ENCODE measurements at regions not wholly inside any gene's neighbourhood (a gene's known extent, or its start where the extent isn't known, plus 50 kb on each side); places are given as distances from the start of the nearest gene placed in this dataset.

- no peaks in the 10 kb centered on the region for H3K9me3 ChIP-seq (replicated peaks; ENCODE audit: control insufficient read depth, insufficient read depth, low read depth, low read length)
- POLR2A ChIA-PET, result no interaction called here
- FAIRE-seq (no peak), DNase-seq (ENCODE audit: extremely low read depth in 1 of 4, low spot score in 3 of 4) (no peak), ATAC-seq (no peak)
- H4K20me1 ChIP-seq (replicated peaks; ENCODE audit: control insufficient read depth, insufficient read depth, low read length), result no peaks in the 10 kb centered on the region
- H3K9ac ChIP-seq (ENCODE audit: insufficient read depth in 1 of 2, low read depth in 2 of 2, low read length in 2 of 2), result no peak overlapping the region
- WGBS (ENCODE audit: insufficient coverage, low coverage, missing lambda C conversion rate), result 10% methylated on average over 5 of the region's 8 CpGs
- no peaks in the 10 kb centered on the region for H3K4me1 ChIP-seq (replicated peaks in 1 of 2; ENCODE audit: control insufficient read depth in 2 of 2, insufficient read depth in 2 of 2, low read length in 2 of 2)
- no peaks in the 10 kb centered on the region for H3K79me2 ChIP-seq (ENCODE audit: control insufficient read depth, insufficient read depth, low read length)
- BruUV-seq (replicated peaks), result no TSS peak
- H3K27me3 ChIP-seq (ENCODE audit: control insufficient read depth in 2 of 2, insufficient read depth in 2 of 2, low read length in 2 of 2), result no peaks in the 10 kb centered on the region
- no peak overlapping the region for H3K4me3 ChIP-seq
- in situ Hi-C loops (cut with MboI), result loop anchor here (25.0 kb wide), 1 partner anchor 624 kb away; no protein-coding TSS in a partner anchor
- intact Hi-C loops (cut with micrococcal nuclease), result no loop called here
- no peak overlapping the region for H3K27ac ChIP-seq (ENCODE audit: extremely low read depth, low read depth, low read length)
- no peaks in the 10 kb centered on the region for H3K36me3 ChIP-seq (ENCODE audit: control insufficient read depth, insufficient read depth, low read length)
- TF ChIP-seq CEBPZ (IDR thresholded peaks at IDR 0.05; ENCODE audit: borderline replicate concordance, low read depth, low read length) (no peak), TFAM (CRISPR knock-in tag; conservative IDR thresholded peaks at IDR 0.05) (no peak), CBX2 (IDR thresholded peaks at IDR 0.05; ENCODE audit: insufficient read depth, low read length, poor library complexity, severe bottlenecking) (no peak), STAT5A (IDR thresholded peaks at IDR 0.05; ENCODE audit: borderline replicate concordance, low read length) (no peak), SP1 (CRISPR knock-in tag; IDR thresholded peaks at IDR 0.05) (no peak), MITF (IDR thresholded peaks at IDR 0.05) (no peak), IRF9 (tag; IDR thresholded peaks at IDR 0.05) (no peak), HOXB6 (CRISPR knock-in tag; IDR thresholded peaks at IDR 0.05; ENCODE audit: borderline replicate concordance) (no peak), NFIX (CRISPR knock-in tag; IDR thresholded peaks at IDR 0.05; ENCODE audit: low read depth) (no peak)
- no peak overlapping the region for H3K4me2 ChIP-seq (ENCODE audit: insufficient read depth, low read length)
- no peak overlapping the region for H2AFZ ChIP-seq (ENCODE audit: low read depth, low read length)
- H3K9me1 ChIP-seq (ENCODE audit: control insufficient read depth, insufficient read depth, low read length), result no peaks in the 10 kb centered on the region
- CTCF ChIA-PET (ENCODE audit: low intra/inter-chr PET ratio), result no interaction called here
Measured at GRCh38 chr13:40063278-40063698, 407.8 kb downstream of the COG6 start.
